K562 (cell line): ENCODE measurements at regions not wholly inside any gene's neighbourhood (a gene's known extent, or its start where the extent isn't known, plus 50 kb on each side); places are given as distances from the start of the nearest gene placed in this dataset.

Experiments
- FOSL1 ChIP-seq: fragments of 200-800 bp; sonication (Bioruptor generic); conservative IDR thresholded peaks from 2 replicates; pipeline ENCODE4 v1.6.1; 2016; ENCODE audit warnings: missing genetic modification characterization, missing compliant biosample characterization
- HDGF ChIP-seq: fragments of 450-650 bp; IDR thresholded peaks from 2 replicates; pipeline ENCODE4 v1.6.1; 2016
- KAT8 ChIP-seq: fragments of 450-650 bp; IDR thresholded peaks from 2 replicates; pipeline ENCODE4 v1.6.1; 2016; ENCODE audit warnings: low read depth, mild to moderate bottlenecking
- KDM2B ChIP-seq: fragments of 250-450 bp; sonication (Bioruptor Pico); IDR thresholded peaks from 2 replicates; pipeline ENCODE4 v1.8.0; 2021; ENCODE audit warnings: mild to moderate bottlenecking, moderate library complexity
- NFIC ChIP-seq: fragments of 450-650 bp; IDR thresholded peaks from 2 replicates; pipeline ENCODE4 v1.6.1; 2017; ENCODE audit warnings: mild to moderate bottlenecking, inconsistent platforms
- NFIX ChIP-seq: fragments of 250-450 bp; sonication (Bioruptor Pico); IDR thresholded peaks from 2 replicates; pipeline ENCODE4 v1.4.0; 2020; ENCODE audit warnings: low read depth, mild to moderate bottlenecking, moderate library complexity
- RBM15 ChIP-seq: fragments of 200-400 bp; formaldehyde crosslinking; IDR thresholded peaks from 2 replicates; pipeline ENCODE4 v1.6.1; 2018; ENCODE audit warnings: mild to moderate bottlenecking, low read length, moderate library complexity; ENCODE audit not compliant: insufficient read depth
- ZBED1 ChIP-seq: IDR thresholded peaks from 2 replicates; pipeline ENCODE4 v1.6.1; 2014
- ZNF224 ChIP-seq: sonication (generic); formaldehyde crosslinking; IDR thresholded peaks from 2 replicates; pipeline ENCODE4 v1.8.0; 2022; ENCODE audit warnings: mild to moderate bottlenecking, missing genetic modification reagents
- ZNF830 ChIP-seq: fragments of 250-450 bp; sonication (Bioruptor Pico); IDR thresholded peaks from 2 replicates; pipeline ENCODE4 v1.5.0; 2021; ENCODE audit warnings: mild to moderate bottlenecking
- TF ChIP-seq, protein P1 (sequence below), 3 experiments: IDR thresholded peaks in 2 of 3; conservative IDR thresholded peaks in 1 of 3; 2 replicates each; pipeline ENCODE4 v1.5.1; 2011 to 2012; ENCODE audit warnings: low read length in 3 of 3, mild to moderate bottlenecking in 3 of 3, control low read depth in 2 of 3, improper control_type of control experiment in 1 of 3, inconsistent platforms in 1 of 3, low read depth in 1 of 3, mixed read lengths in 1 of 3, moderate library complexity in 1 of 3; ENCODE audit not compliant: insufficient read depth in 2 of 3
- TF ChIP-seq, protein P2 (sequence below): sonication (generic); formaldehyde crosslinking; IDR thresholded peaks from 2 replicates; pipeline ENCODE4 v1.8.0; 2022; ENCODE audit warnings: mild to moderate bottlenecking, low read depth, missing genetic modification reagents

DNA sequence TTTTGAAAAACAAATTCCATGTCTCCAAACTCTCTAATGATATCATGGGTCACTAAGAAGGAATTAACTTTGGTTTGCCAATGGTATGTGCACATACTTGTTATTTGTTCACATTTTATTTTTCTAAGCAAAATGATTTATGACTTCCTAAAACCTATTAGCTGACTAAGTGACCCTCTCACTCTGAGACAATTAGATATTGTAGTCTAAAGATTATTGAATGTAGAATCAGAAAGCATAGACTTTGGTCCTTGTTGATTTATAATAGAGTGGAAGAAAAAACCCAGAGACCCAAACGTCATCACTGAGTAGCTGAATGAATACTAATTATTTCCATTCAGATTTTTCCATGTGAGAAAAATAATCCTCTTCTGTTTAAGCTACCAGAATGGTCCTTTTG, 243.5 kb upstream of the ANO3 start:
- TF ChIP-seq ZBED1 = no peak
- TF ChIP-seq FOSL1 = no peak
- TF ChIP-seq KAT8 = no peak
- TF ChIP-seq, protein P1, sequence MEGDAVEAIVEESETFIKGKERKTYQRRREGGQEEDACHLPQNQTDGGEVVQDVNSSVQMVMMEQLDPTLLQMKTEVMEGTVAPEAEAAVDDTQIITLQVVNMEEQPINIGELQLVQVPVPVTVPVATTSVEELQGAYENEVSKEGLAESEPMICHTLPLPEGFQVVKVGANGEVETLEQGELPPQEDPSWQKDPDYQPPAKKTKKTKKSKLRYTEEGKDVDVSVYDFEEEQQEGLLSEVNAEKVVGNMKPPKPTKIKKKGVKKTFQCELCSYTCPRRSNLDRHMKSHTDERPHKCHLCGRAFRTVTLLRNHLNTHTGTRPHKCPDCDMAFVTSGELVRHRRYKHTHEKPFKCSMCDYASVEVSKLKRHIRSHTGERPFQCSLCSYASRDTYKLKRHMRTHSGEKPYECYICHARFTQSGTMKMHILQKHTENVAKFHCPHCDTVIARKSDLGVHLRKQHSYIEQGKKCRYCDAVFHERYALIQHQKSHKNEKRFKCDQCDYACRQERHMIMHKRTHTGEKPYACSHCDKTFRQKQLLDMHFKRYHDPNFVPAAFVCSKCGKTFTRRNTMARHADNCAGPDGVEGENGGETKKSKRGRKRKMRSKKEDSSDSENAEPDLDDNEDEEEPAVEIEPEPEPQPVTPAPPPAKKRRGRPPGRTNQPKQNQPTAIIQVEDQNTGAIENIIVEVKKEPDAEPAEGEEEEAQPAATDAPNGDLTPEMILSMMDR (IDR thresholded peaks at IDR 0.05 in 2 of 3, conservative IDR thresholded peaks at IDR 0.05 in 1 of 3; ENCODE audit: insufficient read depth in 2 of 3, low read depth in 1 of 3, low read length in 3 of 3) = no peak
- TF ChIP-seq HDGF = no peak
- no peak for TF ChIP-seq KDM2B
- TF ChIP-seq NFIX (CRISPR knock-in tag) = no peak
- TF ChIP-seq ZNF830 (CRISPR knock-in tag) = no peak
- TF ChIP-seq RBM15 = no peak
- TF ChIP-seq, protein P2, sequence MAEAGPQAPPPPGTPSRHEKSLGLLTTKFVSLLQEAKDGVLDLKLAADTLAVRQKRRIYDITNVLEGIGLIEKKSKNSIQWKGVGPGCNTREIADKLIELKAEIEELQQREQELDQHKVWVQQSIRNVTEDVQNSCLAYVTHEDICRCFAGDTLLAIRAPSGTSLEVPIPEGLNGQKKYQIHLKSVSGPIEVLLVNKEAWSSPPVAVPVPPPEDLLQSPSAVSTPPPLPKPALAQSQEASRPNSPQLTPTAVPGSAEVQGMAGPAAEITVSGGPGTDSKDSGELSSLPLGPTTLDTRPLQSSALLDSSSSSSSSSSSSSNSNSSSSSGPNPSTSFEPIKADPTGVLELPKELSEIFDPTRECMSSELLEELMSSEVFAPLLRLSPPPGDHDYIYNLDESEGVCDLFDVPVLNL = no peak
- no peak for TF ChIP-seq ZNF224
- no peak for TF ChIP-seq NFIC
